NCI-H345 treated with DMSO at 0.1 percent for 48 hours (cell line): ENCODE measurements at regions not wholly inside any gene's neighbourhood (a gene's known extent, or its start where the extent isn't known, plus 50 kb on each side); places are given as distances from the start of the nearest gene placed in this dataset.

Experiments
- DNase-seq: peaks from one replicate; lab custom pipeline; 2025; ENCODE audit not compliant: unreplicated experiment; lab: John Stamatoyannopoulos, UW

GRCh38 chr12:60123557-60123956 is 527.7 kb downstream of the SLC16A7 start:
- DNase-seq, result no peak

- DNase-seq, result no peak
These were observed 541.7 kb downstream of the SLC16A7 start for GRCh38 chr12:60137513-60137912.

- DNase-seq, result no peak
These were observed 542.7 kb downstream of the SLC16A7 start for GRCh38 chr12:60138526-60138925.

DNA sequence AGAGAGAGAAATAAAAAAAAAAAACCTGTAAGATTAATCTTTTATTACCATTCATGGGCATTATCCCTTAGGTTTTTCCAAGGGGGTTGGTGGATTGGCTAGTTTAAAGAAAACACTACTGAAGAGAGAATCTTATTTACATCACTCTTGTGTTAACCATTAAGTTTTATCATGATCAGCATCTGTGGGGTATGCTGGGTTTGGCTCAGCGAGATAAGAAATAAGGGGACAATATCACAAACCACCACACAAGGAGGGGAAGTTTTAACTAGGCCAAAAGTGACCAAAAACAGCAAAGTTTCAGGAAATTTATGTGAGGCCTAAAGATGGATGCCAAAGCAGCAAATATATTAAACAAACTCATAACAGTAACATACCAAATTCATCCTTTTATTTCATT is 548.6 kb downstream of the SLC16A7 start:
- no peak for DNase-seq

DNA sequence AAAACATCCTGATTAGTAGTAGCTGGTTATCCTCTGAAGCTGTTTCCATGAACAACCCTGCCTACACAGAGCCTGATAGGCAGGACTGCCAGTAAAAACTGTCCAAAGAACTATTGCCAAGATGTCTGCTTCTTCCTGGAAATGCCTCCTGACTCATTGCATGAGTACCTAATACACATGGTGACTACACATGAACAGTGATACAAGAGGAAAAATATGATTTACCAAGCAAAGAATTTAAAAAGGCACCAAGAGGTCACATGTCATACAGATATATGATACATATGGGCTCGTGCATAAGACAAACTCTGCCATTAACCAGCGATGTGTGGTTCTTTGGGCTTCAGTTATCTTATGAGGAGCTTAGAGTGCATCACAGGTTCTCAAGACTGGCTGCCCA is 552.3 kb downstream of the SLC16A7 start:
- DNase-seq, result no peak

- DNase-seq, result no peak
These were observed 553.0 kb downstream of the SLC16A7 start for GRCh38 chr12:60148831-60149230.

DNA sequence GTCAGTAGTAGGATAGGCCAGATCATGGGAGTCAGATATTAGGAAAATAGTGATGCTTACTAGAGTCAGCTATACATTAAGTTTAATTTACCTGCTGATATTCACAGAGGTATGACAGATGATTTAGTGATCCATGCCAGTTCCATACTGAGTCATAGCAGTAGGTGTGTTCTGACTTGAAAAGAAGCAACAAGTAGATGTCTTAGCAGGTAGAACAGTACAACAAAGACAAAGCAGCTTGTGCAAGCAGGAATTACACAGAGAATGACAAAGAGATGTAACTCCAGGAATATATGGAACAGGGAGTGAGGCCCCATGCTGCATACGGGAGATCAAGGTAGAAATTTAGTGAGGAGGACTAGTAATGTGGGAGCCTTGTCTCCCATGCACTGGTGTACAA is 556.9 kb downstream of the SLC16A7 start:
- no peak for DNase-seq

GRCh38 chr12:60159761-60160160 is 563.9 kb downstream of the SLC16A7 start:
- no peak for DNase-seq

- DNase-seq, result no peak
These were observed 567.3 kb downstream of the SLC16A7 start for GRCh38 chr12:60162988-60163720.

DNA sequence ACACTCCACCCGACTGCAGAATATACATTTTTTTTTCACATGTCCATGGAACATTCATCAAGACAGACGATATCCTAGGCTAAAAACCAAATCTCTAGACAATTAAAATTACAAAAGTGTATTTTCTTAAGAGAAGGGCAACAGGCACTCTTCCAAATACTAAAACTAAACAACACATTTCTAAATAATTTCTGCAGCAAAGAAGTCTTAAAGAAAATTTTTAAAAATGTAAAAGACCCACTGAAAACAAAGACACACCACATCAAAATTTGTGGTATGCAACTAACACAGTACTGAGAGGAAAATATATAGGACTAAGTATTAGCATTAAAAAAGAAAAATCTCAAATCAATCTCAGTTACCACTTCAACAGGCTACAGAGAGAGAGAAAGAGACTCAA is 570.0 kb downstream of the SLC16A7 start:
- no peak for DNase-seq

- DNase-seq, result no peak
These were observed 572.6 kb downstream of the SLC16A7 start for GRCh38 chr12:60168441-60168840.

DNA sequence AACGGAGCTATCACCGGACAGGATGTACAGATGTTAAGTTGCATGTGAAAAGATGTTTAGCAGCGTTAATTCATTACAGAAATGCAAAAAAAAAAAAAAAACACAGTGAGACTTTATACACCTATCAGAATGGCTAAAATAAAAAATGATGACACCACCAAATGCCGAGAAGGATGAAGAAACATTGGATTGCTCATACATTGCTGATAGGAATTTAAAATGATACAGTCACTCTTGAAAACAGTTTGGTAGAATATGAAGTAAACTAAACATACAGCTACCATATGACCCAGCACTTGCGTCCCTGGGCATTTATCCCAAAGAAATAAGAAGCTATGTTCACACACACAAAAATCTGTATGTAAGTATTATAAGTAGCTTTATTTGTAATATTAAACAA is 574.1 kb downstream of the SLC16A7 start:
- no peak for DNase-seq

GRCh38 chr12:60172266-60173211 is 576.7 kb downstream of the SLC16A7 start:
- DNase-seq, result no peak

DNA sequence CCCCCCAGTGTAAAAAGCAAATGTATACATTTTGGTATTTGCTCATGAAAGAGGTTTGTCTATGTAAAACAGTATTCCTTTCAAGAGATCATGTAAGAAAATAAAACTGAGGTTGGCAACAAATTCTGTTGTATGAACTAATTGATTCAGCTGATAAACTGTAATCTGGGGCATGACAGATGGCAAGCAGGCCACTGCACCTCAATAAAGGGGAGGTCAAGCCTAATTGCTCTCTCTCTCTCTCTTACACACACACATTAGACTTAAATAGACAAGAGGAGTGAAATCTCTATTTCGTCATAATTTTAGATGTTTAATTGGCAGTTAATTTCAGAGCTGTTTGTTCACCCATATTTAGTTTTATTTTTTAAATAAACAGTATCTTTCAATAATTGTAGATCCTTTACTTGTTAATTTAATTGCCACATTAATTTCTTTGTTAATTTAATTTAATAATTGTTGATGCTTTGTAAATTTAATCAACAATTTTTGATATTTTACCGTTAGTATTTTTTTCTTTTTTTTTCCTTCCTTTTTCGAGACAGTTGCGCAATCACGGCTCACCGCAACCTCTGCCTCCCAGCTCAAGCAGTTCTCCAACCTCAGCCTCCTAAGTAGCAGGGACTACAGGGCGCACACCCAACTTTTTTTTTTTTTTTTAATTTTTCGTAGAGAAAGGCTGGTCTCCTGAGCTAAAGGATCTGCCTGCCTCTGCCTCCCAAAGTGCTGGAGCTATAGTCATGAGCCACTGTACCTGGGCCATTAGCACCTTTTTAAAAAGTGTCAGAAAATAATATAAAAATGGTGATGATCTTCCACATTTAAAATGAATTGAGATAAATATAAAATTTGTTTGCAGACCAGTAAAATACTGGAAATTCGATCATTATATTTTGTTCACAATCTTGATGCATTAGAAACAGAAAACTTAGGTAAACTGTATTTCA is 577.7 kb downstream of the SLC16A7 start:
- DNase-seq, result no peak

GRCh38 chr12:60174476-60174875 is 578.6 kb downstream of the SLC16A7 start:
- DNase-seq, result no peak

DNA sequence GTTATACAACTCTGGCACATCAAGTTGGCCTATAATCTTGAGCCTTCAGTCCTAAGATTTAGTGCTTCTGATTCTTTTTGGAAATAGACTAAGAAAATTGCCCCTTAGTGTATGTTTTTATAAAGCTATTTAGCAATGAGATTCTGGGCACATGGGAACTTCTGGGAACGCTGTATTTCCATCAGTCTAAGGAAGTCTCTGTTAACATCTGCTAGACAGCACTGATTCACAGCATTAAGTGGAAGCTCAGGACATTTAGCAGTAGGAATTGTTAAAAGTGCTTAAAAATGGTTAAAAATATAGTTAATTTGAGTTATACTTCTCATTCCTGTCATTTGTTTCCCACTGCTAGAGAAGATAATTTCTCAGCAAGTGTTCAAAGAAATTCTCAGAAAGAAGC is 579.1 kb downstream of the SLC16A7 start:
- DNase-seq, result no peak

GRCh38 chr12:60176891-60177290 is 581.1 kb downstream of the SLC16A7 start:
- DNase-seq, result no peak

GRCh38 chr12:60180298-60180697 is 584.5 kb downstream of the SLC16A7 start:
- no peak for DNase-seq

DNA sequence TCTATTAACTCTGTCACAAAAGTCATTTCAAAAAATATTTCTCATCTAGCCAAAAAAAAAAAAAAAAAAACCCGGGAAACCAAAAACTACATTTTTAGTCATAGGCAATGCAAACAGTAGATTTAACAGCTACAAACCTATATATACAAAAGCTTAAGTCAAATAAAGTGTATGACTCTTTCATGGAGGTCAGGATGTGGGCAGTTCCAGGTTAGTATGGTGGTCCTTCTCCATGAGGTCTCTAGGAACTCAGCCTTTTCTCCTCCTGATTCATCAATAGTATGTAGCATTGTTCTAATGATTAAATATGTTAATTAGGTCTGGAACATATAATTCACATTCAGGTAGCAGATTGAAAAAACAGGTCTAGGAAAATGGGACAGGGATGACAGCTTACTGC is 586.5 kb downstream of the SLC16A7 start:
- DNase-seq, result no peak

DNA sequence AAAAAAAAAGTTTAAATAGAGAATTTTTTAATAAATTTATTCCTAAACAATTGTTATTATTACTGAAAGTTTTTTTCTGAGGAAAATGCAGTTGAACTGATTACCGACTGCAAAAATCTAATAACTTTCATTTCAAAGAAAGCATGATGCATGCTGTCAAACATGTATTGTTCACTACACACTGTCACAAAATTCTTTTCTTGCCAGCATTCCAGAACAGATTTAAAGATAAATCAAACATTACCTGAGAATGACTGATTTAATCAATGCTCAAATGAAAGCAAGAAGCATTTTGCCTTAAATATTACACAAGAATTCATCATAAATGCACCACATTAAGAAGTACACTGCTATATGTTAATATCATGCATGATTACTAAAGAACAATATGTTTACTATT is 588.3 kb downstream of the SLC16A7 start:
- no peak for DNase-seq

- no peak for DNase-seq
These were observed 589.2 kb downstream of the SLC16A7 start for GRCh38 chr12:60185060-60185459.
